ENCODE measurements at regions not wholly inside any gene's neighbourhood (a gene's known extent, or its start where the extent isn't known, plus 50 kb on each side); places are given as distances from the start of the nearest gene placed in this dataset.

DNA sequence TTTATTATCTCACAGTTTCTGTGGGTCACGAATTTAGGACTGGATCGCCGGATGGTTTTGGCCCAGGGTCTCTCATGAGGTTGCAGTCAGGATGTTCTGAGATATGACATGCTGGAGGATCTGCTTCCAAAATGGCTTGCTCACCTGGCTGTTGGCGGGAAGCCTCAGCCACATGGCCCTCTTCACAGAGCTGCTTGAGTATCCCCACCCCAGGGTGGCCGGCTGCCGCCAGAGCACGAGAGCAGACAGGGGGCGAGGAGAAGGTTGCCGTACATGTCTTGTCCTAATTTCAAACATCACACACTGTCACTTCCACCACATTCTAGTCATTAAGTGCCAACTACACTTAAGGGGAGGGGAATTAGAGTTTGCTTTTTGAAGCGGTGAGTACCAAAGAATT, 365.8 kb downstream of the FGFR2 start:
- Histone ChIP-seq H3K27ac (no peak overlapping the region), H3K36me3 (no peaks in the 10 kb centered on the region)
- WGBS, 2 donors (ENCODE audit: low coverage in 1 of 2) = 0 to 87% methylated on average over 1 to 3 of the region's 10 CpGs

DNA sequence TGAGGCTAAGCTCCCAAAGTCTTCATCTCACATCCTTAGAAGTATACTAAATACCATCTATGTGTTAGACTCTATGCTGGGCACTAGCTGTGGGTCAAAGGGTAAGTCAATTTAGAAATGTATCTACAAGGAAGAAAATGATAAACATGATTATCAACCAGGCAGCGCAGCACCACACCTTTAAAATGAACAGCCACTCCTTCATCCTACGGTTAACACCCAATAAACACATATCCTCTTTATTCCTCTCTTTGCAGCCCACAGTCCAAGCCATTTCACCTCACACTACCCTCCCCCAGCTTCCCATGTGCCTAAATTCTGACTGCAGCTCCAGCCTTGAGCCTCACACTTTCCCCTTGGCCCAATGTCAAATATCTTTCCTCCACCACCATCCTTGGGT, 362.6 kb downstream of the FGFR2 start:
- no peak overlapping the region for H3K4me3 ChIP-seq
- TF ChIP-seq POLR2AphosphoS5 (IDR thresholded peaks at IDR 0.05) (no peak), EP300 (IDR thresholded peaks at IDR 0.05) (no peak), POLR2A (IDR thresholded peaks at IDR 0.05) (no peak)
- TF ChIP-seq, protein P1, sequence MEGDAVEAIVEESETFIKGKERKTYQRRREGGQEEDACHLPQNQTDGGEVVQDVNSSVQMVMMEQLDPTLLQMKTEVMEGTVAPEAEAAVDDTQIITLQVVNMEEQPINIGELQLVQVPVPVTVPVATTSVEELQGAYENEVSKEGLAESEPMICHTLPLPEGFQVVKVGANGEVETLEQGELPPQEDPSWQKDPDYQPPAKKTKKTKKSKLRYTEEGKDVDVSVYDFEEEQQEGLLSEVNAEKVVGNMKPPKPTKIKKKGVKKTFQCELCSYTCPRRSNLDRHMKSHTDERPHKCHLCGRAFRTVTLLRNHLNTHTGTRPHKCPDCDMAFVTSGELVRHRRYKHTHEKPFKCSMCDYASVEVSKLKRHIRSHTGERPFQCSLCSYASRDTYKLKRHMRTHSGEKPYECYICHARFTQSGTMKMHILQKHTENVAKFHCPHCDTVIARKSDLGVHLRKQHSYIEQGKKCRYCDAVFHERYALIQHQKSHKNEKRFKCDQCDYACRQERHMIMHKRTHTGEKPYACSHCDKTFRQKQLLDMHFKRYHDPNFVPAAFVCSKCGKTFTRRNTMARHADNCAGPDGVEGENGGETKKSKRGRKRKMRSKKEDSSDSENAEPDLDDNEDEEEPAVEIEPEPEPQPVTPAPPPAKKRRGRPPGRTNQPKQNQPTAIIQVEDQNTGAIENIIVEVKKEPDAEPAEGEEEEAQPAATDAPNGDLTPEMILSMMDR (IDR thresholded peaks at IDR 0.05) = no peak
- WGBS, 2 donors (ENCODE audit: low coverage in 1 of 2) = 96 to 100% methylated on average over 2 of the region's 2 CpGs
- no peaks in the 10 kb centered on the region for H3K36me3 ChIP-seq
- no peaks in the 10 kb centered on the region for H3K4me1 ChIP-seq
- no peak for ATAC-seq
- H3K27me3 ChIP-seq = no peaks in the 10 kb centered on the region
- H3K9me3 ChIP-seq = peaks cover 0 to 11% (median 0%) of the 10 kb centered on the region in 3 donors
- H3K27ac ChIP-seq = no peak overlapping the region

More for the DNA sequence above, 365.8 kb downstream of the FGFR2 start:
- ATAC-seq = no peak
- TF ChIP-seq POLR2AphosphoS5 (IDR thresholded peaks at IDR 0.05) = no peak
- TF ChIP-seq EP300 (IDR thresholded peaks at IDR 0.05) = no peak
- TF ChIP-seq, protein P1 (IDR thresholded peaks at IDR 0.05) = no peak
- no peak for TF ChIP-seq POLR2A (IDR thresholded peaks at IDR 0.05)
- peaks cover 0 to 5% (median 0%) of the 10 kb centered on the region in 3 donors for H3K9me3 ChIP-seq
- no peaks in the 10 kb centered on the region for H3K27me3 ChIP-seq
- no peaks in the 10 kb centered on the region for H3K4me1 ChIP-seq
- H3K4me3 ChIP-seq = no peak overlapping the region

DNA sequence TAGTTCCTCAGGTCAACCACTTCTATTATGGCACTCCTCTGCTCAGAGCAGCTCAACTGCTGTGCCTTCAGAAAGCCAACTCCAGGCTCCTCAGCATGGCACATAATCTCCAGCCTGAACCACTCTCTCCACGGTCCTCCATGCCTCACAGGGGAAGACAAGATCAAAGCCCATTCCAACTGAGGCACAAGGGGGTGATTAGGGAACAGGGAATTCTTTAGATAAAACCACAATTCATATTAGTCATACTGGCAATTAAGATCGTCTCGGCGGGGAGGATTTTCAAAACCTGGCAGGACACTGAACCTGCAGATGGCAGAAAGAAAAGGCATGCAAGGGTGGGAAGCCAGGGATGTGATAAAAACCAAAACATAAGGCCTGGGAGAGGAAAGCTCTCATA, 361.6 kb downstream of the FGFR2 start:
- H3K27ac ChIP-seq = no peak overlapping the region
- no peaks in the 10 kb centered on the region for H3K36me3 ChIP-seq
- no peaks in the 10 kb centered on the region for H3K4me1 ChIP-seq
- no peaks in the 10 kb centered on the region for H3K27me3 ChIP-seq
- peaks cover 0 to 11% (median 0%) of the 10 kb centered on the region in 3 donors for H3K9me3 ChIP-seq
- H3K4me3 ChIP-seq = no peak overlapping the region
- WGBS, 2 donors (ENCODE audit: low coverage in 1 of 2) = 94 to 100% methylated on average over 1 to 3 of the region's 4 CpGs
- no peak for ATAC-seq
- TF ChIP-seq, protein P1 (IDR thresholded peaks at IDR 0.05) = no peak
- no peak for TF ChIP-seq POLR2AphosphoS5 (IDR thresholded peaks at IDR 0.05)
- no peak for TF ChIP-seq POLR2A (IDR thresholded peaks at IDR 0.05)
- no peak for TF ChIP-seq EP300 (IDR thresholded peaks at IDR 0.05)

DNA sequence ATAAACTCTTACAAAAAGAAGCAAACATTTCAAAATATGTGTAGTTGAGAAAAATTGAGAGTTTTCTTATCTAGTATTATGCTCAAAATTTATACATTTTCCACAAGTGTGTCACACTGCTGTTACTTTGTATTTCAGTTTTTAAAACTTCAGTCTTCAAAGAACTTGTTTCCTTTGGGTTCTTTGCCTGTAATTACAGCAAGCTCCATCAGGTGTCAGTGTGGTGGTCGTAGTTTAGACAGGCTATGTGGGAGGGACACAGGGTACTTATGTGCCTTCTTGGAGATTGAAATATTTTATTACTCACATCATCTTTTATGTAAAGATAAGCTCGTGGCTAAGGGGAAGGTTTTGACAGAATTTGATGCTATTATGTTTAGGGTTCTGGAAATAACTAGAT, 360.5 kb downstream of the FGFR2 start:
- Histone ChIP-seq H3K27ac (no peak overlapping the region), H3K4me3 (no peak overlapping the region), H3K4me1 (no peaks in the 10 kb centered on the region), H3K36me3 (no peaks in the 10 kb centered on the region), H3K27me3 (no peaks in the 10 kb centered on the region), H3K9me3 (peaks cover 0 to 11% (median 0%) of the 10 kb centered on the region in 3 donors)
- ATAC-seq = no peak
- no peak for TF ChIP-seq POLR2AphosphoS5 (IDR thresholded peaks at IDR 0.05)
- no peak for TF ChIP-seq POLR2A (IDR thresholded peaks at IDR 0.05)
- TF ChIP-seq EP300 (IDR thresholded peaks at IDR 0.05) = no peak
- TF ChIP-seq, protein P1 (IDR thresholded peaks at IDR 0.05) = no peak
- WGBS, 2 donors (ENCODE audit: low coverage in 1 of 2) = 66 to 70% methylated on average over 2 of the region's 2 CpGs

DNA sequence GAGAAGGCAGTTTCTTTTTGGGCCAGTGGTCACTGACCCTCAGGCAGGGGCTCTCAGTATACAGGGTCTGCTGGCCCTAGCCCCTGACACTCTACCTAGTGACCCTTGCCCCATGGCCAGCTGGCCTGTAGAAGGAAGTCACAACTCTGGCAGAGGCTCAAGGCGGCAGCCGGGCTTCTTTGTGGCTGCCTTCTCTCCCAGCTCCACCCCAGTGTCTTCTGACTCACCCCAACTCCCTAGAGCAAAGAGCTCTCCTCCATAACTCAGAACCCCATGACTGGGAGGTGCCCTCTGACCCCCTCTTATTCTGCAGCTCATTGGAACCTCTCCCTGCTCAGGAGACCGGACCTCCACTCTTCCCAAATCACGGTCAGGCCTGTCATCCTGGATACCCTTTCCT, 358.2 kb downstream of the FGFR2 start:
- Histone ChIP-seq H3K4me1 (no peaks in the 10 kb centered on the region), H3K9me3 (peaks cover 0 to 11% (median 0%) of the 10 kb centered on the region in 3 donors), H3K36me3 (no peaks in the 10 kb centered on the region), H3K4me3 (no peak overlapping the region), H3K27me3 (no peaks in the 10 kb centered on the region), H3K27ac (no peak overlapping the region)
- TF ChIP-seq POLR2A (IDR thresholded peaks at IDR 0.05) (no peak), POLR2AphosphoS5 (IDR thresholded peaks at IDR 0.05) (no peak)
- TF ChIP-seq, protein P1 (IDR thresholded peaks at IDR 0.05) = no peak
- no peak for ATAC-seq
- 71 to 95% methylated on average over 3 to 4 of the region's 4 CpGs for whole genome bisulfite sequencing, 2 donors (ENCODE audit: low coverage in 1 of 2)

All from gastroesophageal sphincter (tissue), 4 donors.